ENCODE measurements at regions not wholly inside any gene's neighbourhood (a gene's known extent, or its start where the extent isn't known, plus 50 kb on each side); places are given as distances from the start of the nearest gene placed in this dataset.
"Not testable (repeated sequence)": the region's sequence is repeated elsewhere in the genome, so short reads cannot be mapped to it uniquely, and the experiment has no call there.

GRCh38 chr3:191985691-191986090 is 524.7 kb downstream of the PYDC2 start:
- Histone ChIP-seq H3K4me3 (ENCODE audit: low read length) (no peak overlapping the region), H3K79me2 (ENCODE audit: control insufficient read depth, low read length) (no peaks in the 10 kb centered on the region), H3F3A (ENCODE audit: control insufficient read depth, insufficient read depth) (no peaks in the 10 kb centered on the region), H3K27ac (ENCODE audit: low read depth, low read length) (no peak overlapping the region), H3K4me1 (ENCODE audit: control insufficient read depth, low read length) (peaks cover 17% of the 10 kb centered on the region), H3K36me3 (ENCODE audit: control insufficient read depth, low read length) (no peaks in the 10 kb centered on the region), H3K27me3 (ENCODE audit: control insufficient read depth, low read length) (no peaks in the 10 kb centered on the region), H3K9me2 (replicated peaks; ENCODE audit: control insufficient read depth, low read length) (no peaks in the 10 kb centered on the region), H4K20me1 (ENCODE audit: control insufficient read depth, insufficient read depth, low read depth, low read length) (no peaks in the 10 kb centered on the region), H3K4me2 (ENCODE audit: low read length) (peak overlapping the region; percentile 16; the same call in 1 of the 2 replicates), H3K9me3 (ENCODE audit: control insufficient read depth, insufficient read depth, low read length) (no peaks in the 10 kb centered on the region)
- TF ChIP-seq EZH2phosphoT487 (IDR thresholded peaks at IDR 0.05; ENCODE audit: borderline replicate concordance, low read length) (no peak), CTCF (IDR thresholded peaks at IDR 0.05; ENCODE audit: low read depth, low read length, poor library complexity, severe bottlenecking) (no peak)

- Histone ChIP-seq H3K4me1 (ENCODE audit: control insufficient read depth, low read length) (peaks cover 17% of the 10 kb centered on the region), H3K4me2 (ENCODE audit: low read length) (no peak overlapping the region), H3K9me2 (replicated peaks; ENCODE audit: control insufficient read depth, low read length) (no peaks in the 10 kb centered on the region), H3K27ac (ENCODE audit: low read depth, low read length) (no peak overlapping the region), H3K27me3 (ENCODE audit: control insufficient read depth, low read length) (no peaks in the 10 kb centered on the region), H4K20me1 (ENCODE audit: control insufficient read depth, insufficient read depth, low read depth, low read length) (no peaks in the 10 kb centered on the region), H3K79me2 (ENCODE audit: control insufficient read depth, low read length) (no peaks in the 10 kb centered on the region), H3K4me3 (ENCODE audit: low read length) (no peak overlapping the region), H3K36me3 (ENCODE audit: control insufficient read depth, low read length) (no peaks in the 10 kb centered on the region), H3K9me3 (ENCODE audit: control insufficient read depth, insufficient read depth, low read length) (no peaks in the 10 kb centered on the region), H3F3A (ENCODE audit: control insufficient read depth, insufficient read depth) (no peaks in the 10 kb centered on the region)
- no peak for TF ChIP-seq EZH2phosphoT487 (IDR thresholded peaks at IDR 0.05; ENCODE audit: borderline replicate concordance, low read length)
- TF ChIP-seq CTCF (IDR thresholded peaks at IDR 0.05; ENCODE audit: low read depth, low read length, poor library complexity, severe bottlenecking): no peak
These were observed 526.9 kb downstream of the PYDC2 start for GRCh38 chr3:191987831-191988350.

- H4K20me1 ChIP-seq (ENCODE audit: control insufficient read depth, insufficient read depth, low read depth, low read length); H3K9me2 ChIP-seq (replicated peaks; ENCODE audit: control insufficient read depth, low read length); H3K27me3 ChIP-seq (ENCODE audit: control insufficient read depth, low read length); H3K36me3 ChIP-seq (ENCODE audit: control insufficient read depth, low read length); H3K4me2 ChIP-seq (ENCODE audit: low read length); H3K4me3 ChIP-seq (ENCODE audit: low read length); H3K79me2 ChIP-seq (ENCODE audit: control insufficient read depth, low read length); H3K9me3 ChIP-seq (ENCODE audit: control insufficient read depth, insufficient read depth, low read length); H3F3A ChIP-seq (ENCODE audit: control insufficient read depth, insufficient read depth); H3K27ac ChIP-seq (ENCODE audit: low read depth, low read length); H3K4me1 ChIP-seq (ENCODE audit: control insufficient read depth, low read length): not testable (repeated sequence)
These were observed 533.0 kb downstream of the PYDC2 start for GRCh38 chr3:191993952-191994351.

- Histone ChIP-seq H3K9me3 (ENCODE audit: control insufficient read depth, insufficient read depth, low read length) (no peaks in the 10 kb centered on the region), H3F3A (ENCODE audit: control insufficient read depth, insufficient read depth) (no peaks in the 10 kb centered on the region), H3K4me3 (ENCODE audit: low read length) (no peak overlapping the region), H3K27ac (ENCODE audit: low read depth, low read length) (no peak overlapping the region), H3K4me2 (ENCODE audit: low read length) (no peak overlapping the region), H3K4me1 (ENCODE audit: control insufficient read depth, low read length) (no peaks in the 10 kb centered on the region), H3K36me3 (ENCODE audit: control insufficient read depth, low read length) (no peaks in the 10 kb centered on the region), H3K79me2 (ENCODE audit: control insufficient read depth, low read length) (no peaks in the 10 kb centered on the region), H4K20me1 (ENCODE audit: control insufficient read depth, insufficient read depth, low read depth, low read length) (no peaks in the 10 kb centered on the region), H3K9me2 (replicated peaks; ENCODE audit: control insufficient read depth, low read length) (no peaks in the 10 kb centered on the region), H3K27me3 (ENCODE audit: control insufficient read depth, low read length) (no peaks in the 10 kb centered on the region)
- TF ChIP-seq CTCF (IDR thresholded peaks at IDR 0.05; ENCODE audit: low read depth, low read length, poor library complexity, severe bottlenecking): no peak
- no peak for TF ChIP-seq EZH2phosphoT487 (IDR thresholded peaks at IDR 0.05; ENCODE audit: borderline replicate concordance, low read length)
These were observed 536.1 kb downstream of the PYDC2 start for GRCh38 chr3:191997093-191997492.

All from DOHH2 (cell line).